K562 (cell line): ENCODE measurements at regions not wholly inside any gene's neighbourhood (a gene's known extent, or its start where the extent isn't known, plus 50 kb on each side); places are given as distances from the start of the nearest gene placed in this dataset.

Source experiments
- ADNP ChIP-seq: fragments of 200-800 bp; sonication (Bioruptor generic); IDR thresholded peaks from 2 replicates; pipeline ENCODE4 v1.6.1; 2016; ENCODE audit warnings: missing genetic modification characterization, missing compliant biosample characterization
- CBX1 ChIP-seq: sonication (generic); IDR thresholded peaks from 2 replicates; pipeline ENCODE4 v1.6.1; 2016; ENCODE audit warnings: antibody characterized with exemption, low read depth, mild to moderate bottlenecking
- CBX3 ChIP-seq, 2 experiments: IDR thresholded peaks; 1 replicate in 1 of 2; 2 replicates in 1 of 2; pipeline ENCODE4 v1.6.1; 2012; ENCODE audit warnings: inconsistent platforms in 2 of 2, low read length in 2 of 2, borderline replicate concordance in 1 of 2, control low read depth in 1 of 2
- CLOCK ChIP-seq: fragments of 250-450 bp; sonication (Bioruptor Pico); IDR thresholded peaks from 2 replicates; pipeline ENCODE4 v1.4.0; 2020; ENCODE audit warnings: mild to moderate bottlenecking, moderate library complexity, borderline replicate concordance
- CREB5 ChIP-seq: fragments of 250-450 bp; sonication (Bioruptor Pico); IDR thresholded peaks from 2 replicates; pipeline ENCODE4 v1.5.0; 2020; ENCODE audit warnings: mild to moderate bottlenecking
- DLX4 ChIP-seq: fragments of 250-450 bp; sonication (Bioruptor Pico); IDR thresholded peaks from 2 replicates; pipeline ENCODE4 v1.6.1; 2021; ENCODE audit warnings: mild to moderate bottlenecking
- FOXJ3 ChIP-seq: sonication (generic); formaldehyde crosslinking; IDR thresholded peaks from 2 replicates; pipeline ENCODE4 v1.4.0; 2020; ENCODE audit warnings: mild to moderate bottlenecking, missing genetic modification reagents
- GATAD2A ChIP-seq: fragments of 450-650 bp; IDR thresholded peaks from 2 replicates; pipeline ENCODE4 v1.6.1; 2017
- HEY1 ChIP-seq: fragments of 250-450 bp; sonication (Bioruptor Pico); IDR thresholded peaks from 2 replicates; pipeline ENCODE4 v1.5.0; 2020; ENCODE audit warnings: mild to moderate bottlenecking, moderate library complexity, borderline replicate concordance
- JUNB ChIP-seq: fragments of 450-650 bp; formaldehyde crosslinking; conservative IDR thresholded peaks from 2 replicates; pipeline ENCODE4 v1.4.0; 2020; ENCODE audit warnings: mild to moderate bottlenecking
- NELFE ChIP-seq: IDR thresholded peaks from 2 replicates; pipeline ENCODE4 v1.6.1; 2011; ENCODE audit warnings: mild to moderate bottlenecking; ENCODE audit not compliant: insufficient read depth, insufficient read length
- NFE2 ChIP-seq: IDR thresholded peaks from 2 replicates; pipeline ENCODE4 v1.6.1; 2014; ENCODE audit warnings: antibody characterized with exemption, low read depth
- PHF21A ChIP-seq: fragments of 450-650 bp; IDR thresholded peaks from 2 replicates; pipeline ENCODE4 v1.6.1; 2017; ENCODE audit warnings: low read depth, borderline replicate concordance
- PML ChIP-seq: IDR thresholded peaks from 2 replicates; pipeline ENCODE4 v1.6.1; 2012; ENCODE audit warnings: low read length, inconsistent platforms
- RBM25 ChIP-seq: fragments of 200-400 bp; formaldehyde crosslinking; IDR thresholded peaks from 2 replicates; pipeline ENCODE4 v1.6.1; 2018; ENCODE audit warnings: low read length, low read depth, moderate library complexity; ENCODE audit not compliant: severe bottlenecking
- SNIP1 ChIP-seq: fragments of 450-650 bp; IDR thresholded peaks from 2 replicates; pipeline ENCODE4 v1.7.1; 2017; ENCODE audit warnings: low read depth, mild to moderate bottlenecking
- SRSF9 ChIP-seq: fragments of 200-400 bp; formaldehyde crosslinking; IDR thresholded peaks from 2 replicates; pipeline ENCODE4 v1.6.1; 2017; ENCODE audit warnings: low read depth, low read length, borderline replicate concordance
- TAF1 ChIP-seq: IDR thresholded peaks from 2 replicates; pipeline ENCODE4 v1.6.1; 2011; ENCODE audit warnings: mild to moderate bottlenecking, low read length, moderate library complexity; ENCODE audit not compliant: insufficient read depth, control insufficient read depth, severe bottlenecking; ENCODE audit errors: extremely low read depth
- ZBTB12 ChIP-seq: fragments of 250-450 bp; sonication (Bioruptor Pico); IDR thresholded peaks from 2 replicates; pipeline ENCODE4 v1.4.0; 2020
- ZNF197 ChIP-seq: fragments of 200-800 bp; sonication (Bioruptor generic); IDR thresholded peaks from 2 replicates; pipeline ENCODE4 v1.6.1; 2016; ENCODE audit warnings: low read depth, missing genetic modification characterization, missing compliant biosample characterization
- ZNF263 ChIP-seq: sonication (generic); formaldehyde crosslinking; IDR thresholded peaks from 2 replicates; pipeline ENCODE4 v1.8.0; 2022; ENCODE audit warnings: mild to moderate bottlenecking, missing genetic modification reagents, borderline replicate concordance
- ZNF324 ChIP-seq: fragments of 250-450 bp; sonication (Bioruptor Pico); IDR thresholded peaks from 2 replicates; pipeline ENCODE4 v1.4.0; 2020; ENCODE audit warnings: mild to moderate bottlenecking
- ZNF354B ChIP-seq: fragments of 250-450 bp; sonication (Bioruptor Pico); IDR thresholded peaks from 2 replicates; pipeline ENCODE4 v1.4.0; 2020
- ZNF584 ChIP-seq: fragments of 200-800 bp; sonication (Bioruptor generic); IDR thresholded peaks from 2 replicates; pipeline ENCODE4 v1.6.1; 2016; ENCODE audit warnings: low read depth, mild to moderate bottlenecking, missing genetic modification characterization, missing compliant biosample characterization
- ZNF766 ChIP-seq: fragments of 200-800 bp; sonication (Bioruptor generic); conservative IDR thresholded peaks from 2 replicates; pipeline ENCODE4 v1.6.1; 2016; ENCODE audit warnings: missing genetic modification characterization, missing compliant biosample characterization

GRCh38 chr15:96023081-96023480 is 307.4 kb upstream of the NR2F2 start (continued):
- TF ChIP-seq NELFE: no peak
- TF ChIP-seq ZNF197: no peak
- no peak for TF ChIP-seq SRSF9
- no peak for TF ChIP-seq TAF1
- TF ChIP-seq HEY1 (CRISPR knock-in tag): no peak
- no peak for TF ChIP-seq DLX4 (CRISPR knock-in tag)
- no peak for TF ChIP-seq GATAD2A
- TF ChIP-seq SNIP1: no peak
- no peak for TF ChIP-seq ZNF324 (CRISPR knock-in tag)
- TF ChIP-seq ZBTB12 (CRISPR knock-in tag): no peak
- TF ChIP-seq CBX3 (IDR thresholded peaks at IDR 0.05; ENCODE audit: borderline replicate concordance in 1 of 2, low read length in 2 of 2): 0 out of 3 replicates have a peak, but pooled peaks of 1 of the 2 experiments have one; percentile 65
- TF ChIP-seq CBX1: 0 out of 2 replicates have a peak, but pooled peaks have one; percentile 41
- TF ChIP-seq CREB5: no peak
- no peak for TF ChIP-seq ZNF766
- TF ChIP-seq ZNF263 (CRISPR knock-in tag): no peak
- TF ChIP-seq NFE2: no peak
- TF ChIP-seq JUNB (CRISPR knock-in tag): no peak
- TF ChIP-seq PML: no peak
- TF ChIP-seq FOXJ3 (CRISPR knock-in tag): no peak
- TF ChIP-seq ZNF354B: no peak
- TF ChIP-seq CLOCK: no peak
- TF ChIP-seq ADNP (tag): peak; percentile 40; the same call in 1 of the 2 replicates
- peak; percentile 84 for TF ChIP-seq RBM25
- TF ChIP-seq ZNF584 (CRISPR knock-in tag): no peak
- TF ChIP-seq PHF21A: no peak
